ENCODE measurements at regions not wholly inside any gene's neighbourhood (a gene's known extent, or its start where the extent isn't known, plus 50 kb on each side); places are given as distances from the start of the nearest gene placed in this dataset.

- ATAC-seq (no peak), DNase-seq (no peak)
- CTCF ChIA-PET: no interaction called here
- Histone ChIP-seq H4K20me1 (ENCODE audit: low read length) (no peaks in the 10 kb centered on the region), H3K4me1 (ENCODE audit: insufficient read depth, low read length) (no peaks in the 10 kb centered on the region), H3K27me3 (ENCODE audit: low read length) (no peaks in the 10 kb centered on the region), H3K27ac (ENCODE audit: low read length) (no peak overlapping the region), H3K9me2 (replicated peaks; ENCODE audit: low read length) (no peaks in the 10 kb centered on the region), H3K4me3 (ENCODE audit: low read length) (no peak overlapping the region), H3K4me2 (ENCODE audit: low read length) (no peak overlapping the region), H2AFZ (ENCODE audit: low read length) (no peak overlapping the region), H3F3A (ENCODE audit: low read length, unreplicated experiment) (no peaks in the 10 kb centered on the region), H3K9me3 (ENCODE audit: low read length) (peaks cover 15% of the 10 kb centered on the region), H3K9ac (ENCODE audit: low read length) (no peak overlapping the region), H3K36me3 (ENCODE audit: low read depth, low read length) (no peaks in the 10 kb centered on the region), H3K79me2 (ENCODE audit: low read length) (no peaks in the 10 kb centered on the region)
- POLR2A ChIA-PET (ENCODE audit: unreplicated experiment): no interaction called here
- no TSS peak for BruUV-seq (replicated peaks)
- intact Hi-C loops (cut with micrococcal nuclease): no loop called here
- TF ChIP-seq CTCF (conservative IDR thresholded peaks at IDR 0.05; ENCODE audit: low read depth, low read length) (no peak), EZH2phosphoT487 (IDR thresholded peaks at IDR 0.05; ENCODE audit: borderline replicate concordance, low read length) (no peak), EZH2 (IDR thresholded peaks at IDR 0.05; ENCODE audit: low read length, unreplicated experiment) (no peak)
These were observed 1981.5 kb downstream of the TP53TG3F start for GRCh38 chr16:35440875-35441274.

- DNase-seq (no peak), ATAC-seq (no peak)
- intact Hi-C loops (cut with micrococcal nuclease): no loop called here
- Histone ChIP-seq H4K20me1 (ENCODE audit: low read length) (no peaks in the 10 kb centered on the region), H2AFZ (ENCODE audit: low read length) (no peak overlapping the region), H3K4me2 (ENCODE audit: low read length) (no peak overlapping the region), H3K27me3 (ENCODE audit: low read length) (no peaks in the 10 kb centered on the region), H3K9me3 (ENCODE audit: low read length) (0 out of 2 replicates have a peak, but pooled peaks cover 8% of the 10 kb centered on the region), H3F3A (ENCODE audit: low read length, unreplicated experiment) (no peaks in the 10 kb centered on the region), H3K4me1 (ENCODE audit: insufficient read depth, low read length) (no peaks in the 10 kb centered on the region), H3K9ac (ENCODE audit: low read length) (no peak overlapping the region), H3K79me2 (ENCODE audit: low read length) (no peaks in the 10 kb centered on the region), H3K27ac (ENCODE audit: low read length) (no peak overlapping the region), H3K36me3 (ENCODE audit: low read depth, low read length) (no peaks in the 10 kb centered on the region), H3K9me2 (replicated peaks; ENCODE audit: low read length) (no peaks in the 10 kb centered on the region), H3K4me3 (ENCODE audit: low read length) (no peak overlapping the region)
- TF ChIP-seq EZH2 (IDR thresholded peaks at IDR 0.05; ENCODE audit: low read length, unreplicated experiment) (no peak), EZH2phosphoT487 (IDR thresholded peaks at IDR 0.05; ENCODE audit: borderline replicate concordance, low read length) (no peak), CTCF (conservative IDR thresholded peaks at IDR 0.05; ENCODE audit: low read depth, low read length) (no peak)
- ChIA-PET CTCF (no interaction called here), POLR2A (ENCODE audit: unreplicated experiment) (no interaction called here)
- BruUV-seq (replicated peaks): no TSS peak
These were observed 1987.7 kb downstream of the TP53TG3F start for GRCh38 chr16:35447010-35447558.

- TF ChIP-seq EZH2 (IDR thresholded peaks at IDR 0.05; ENCODE audit: low read length, unreplicated experiment) (no peak), EZH2phosphoT487 (IDR thresholded peaks at IDR 0.05; ENCODE audit: borderline replicate concordance, low read length) (no peak), CTCF (conservative IDR thresholded peaks at IDR 0.05; ENCODE audit: low read depth, low read length) (no peak)
- H3F3A ChIP-seq (ENCODE audit: low read length, unreplicated experiment): no peaks in the 10 kb centered on the region
- H4K20me1 ChIP-seq (ENCODE audit: low read length): no peaks in the 10 kb centered on the region
- H2AFZ ChIP-seq (ENCODE audit: low read length): no peak overlapping the region
- intact Hi-C loops (cut with micrococcal nuclease): no loop called here
- no peaks in the 10 kb centered on the region for H3K4me1 ChIP-seq (ENCODE audit: insufficient read depth, low read length)
- H3K9me3 ChIP-seq (ENCODE audit: low read length): 0 out of 2 replicates have a peak, but pooled peaks cover 8% of the 10 kb centered on the region
- H3K36me3 ChIP-seq (ENCODE audit: low read depth, low read length): no peaks in the 10 kb centered on the region
- no peak for ATAC-seq
- H3K9me2 ChIP-seq (replicated peaks; ENCODE audit: low read length): no peaks in the 10 kb centered on the region
- ChIA-PET CTCF (no interaction called here), POLR2A (ENCODE audit: unreplicated experiment) (no interaction called here)
- no peaks in the 10 kb centered on the region for H3K79me2 ChIP-seq (ENCODE audit: low read length)
- no peak for DNase-seq
- no TSS peak for BruUV-seq (replicated peaks)
- no peak overlapping the region for H3K27ac ChIP-seq (ENCODE audit: low read length)
- H3K4me2 ChIP-seq (ENCODE audit: low read length): no peak overlapping the region
- H3K27me3 ChIP-seq (ENCODE audit: low read length): no peaks in the 10 kb centered on the region
- H3K9ac ChIP-seq (ENCODE audit: low read length): no peak overlapping the region
- no peak overlapping the region for H3K4me3 ChIP-seq (ENCODE audit: low read length)
These were observed 1990.3 kb downstream of the TP53TG3F start for GRCh38 chr16:35449663-35450062.

Data from PC-3 (cell line).